ENCODE measurements at regions not wholly inside any gene's neighbourhood (a gene's known extent, or its start where the extent isn't known, plus 50 kb on each side); places are given as distances from the start of the nearest gene placed in this dataset.

DNA sequence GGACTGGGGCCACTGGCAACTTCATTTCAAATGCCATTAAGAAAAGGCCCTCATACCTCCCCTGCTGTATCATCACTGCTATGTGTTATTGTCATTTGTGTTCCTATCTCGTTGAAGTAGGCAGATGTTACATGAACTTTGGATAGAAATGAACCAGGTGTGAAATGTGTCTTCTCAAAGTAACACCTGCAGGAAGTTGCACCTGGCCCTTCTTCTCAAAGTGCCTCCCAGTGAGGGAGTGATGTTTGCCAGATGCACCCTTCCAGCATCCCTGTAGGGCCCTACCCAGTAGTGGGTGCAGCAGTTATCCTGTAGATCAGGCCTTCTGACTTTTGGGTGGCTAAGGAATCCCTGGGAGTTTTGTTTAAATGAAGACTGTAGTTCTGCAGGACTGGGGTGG, 197.7 kb upstream of the CTNNB1 start:
- TF ChIP-seq, protein P1, sequence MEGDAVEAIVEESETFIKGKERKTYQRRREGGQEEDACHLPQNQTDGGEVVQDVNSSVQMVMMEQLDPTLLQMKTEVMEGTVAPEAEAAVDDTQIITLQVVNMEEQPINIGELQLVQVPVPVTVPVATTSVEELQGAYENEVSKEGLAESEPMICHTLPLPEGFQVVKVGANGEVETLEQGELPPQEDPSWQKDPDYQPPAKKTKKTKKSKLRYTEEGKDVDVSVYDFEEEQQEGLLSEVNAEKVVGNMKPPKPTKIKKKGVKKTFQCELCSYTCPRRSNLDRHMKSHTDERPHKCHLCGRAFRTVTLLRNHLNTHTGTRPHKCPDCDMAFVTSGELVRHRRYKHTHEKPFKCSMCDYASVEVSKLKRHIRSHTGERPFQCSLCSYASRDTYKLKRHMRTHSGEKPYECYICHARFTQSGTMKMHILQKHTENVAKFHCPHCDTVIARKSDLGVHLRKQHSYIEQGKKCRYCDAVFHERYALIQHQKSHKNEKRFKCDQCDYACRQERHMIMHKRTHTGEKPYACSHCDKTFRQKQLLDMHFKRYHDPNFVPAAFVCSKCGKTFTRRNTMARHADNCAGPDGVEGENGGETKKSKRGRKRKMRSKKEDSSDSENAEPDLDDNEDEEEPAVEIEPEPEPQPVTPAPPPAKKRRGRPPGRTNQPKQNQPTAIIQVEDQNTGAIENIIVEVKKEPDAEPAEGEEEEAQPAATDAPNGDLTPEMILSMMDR (IDR thresholded peaks at IDR 0.05; ENCODE audit: partially characterized antibody, unreplicated experiment): no peak
- peaks cover 7% of the 10 kb centered on the region for H3K4me1 Mint-ChIP-seq (ENCODE audit: low read depth, unreplicated experiment)
- no peaks in the 10 kb centered on the region for H3K27me3 Mint-ChIP-seq (ENCODE audit: unreplicated experiment)
- no peak overlapping the region for H3K27ac Mint-ChIP-seq (ENCODE audit: unreplicated experiment)
- DNase-seq: no peak
- H3K4me3 Mint-ChIP-seq (ENCODE audit: unreplicated experiment): no peak overlapping the region
- peaks cover 6% of the 10 kb centered on the region for H3K9me3 Mint-ChIP-seq (ENCODE audit: unreplicated experiment)
- H3K36me3 Mint-ChIP-seq (ENCODE audit: unreplicated experiment): no peaks in the 10 kb centered on the region

DNA sequence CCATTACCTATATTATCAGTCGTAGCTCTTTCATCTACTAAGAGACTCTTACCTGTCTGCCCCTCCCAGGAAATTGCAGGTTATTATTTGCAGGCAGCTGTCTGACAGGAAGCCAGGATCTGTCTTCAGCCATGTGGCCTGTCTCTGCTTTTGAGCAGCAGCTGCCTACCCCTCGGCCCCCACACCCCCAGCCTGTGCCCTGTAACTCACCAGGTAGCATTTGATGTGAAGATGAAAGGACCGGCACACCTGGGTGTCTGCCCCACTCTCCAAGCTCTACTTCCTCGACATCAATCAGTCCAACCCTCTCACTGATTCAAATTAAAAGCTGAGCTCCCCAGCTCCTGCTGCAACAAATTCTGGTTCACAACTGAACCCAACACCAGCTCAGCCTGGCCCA, 197.2 kb upstream of the CTNNB1 start:
- Mint-ChIP-seq H3K27me3 (ENCODE audit: unreplicated experiment) (no peaks in the 10 kb centered on the region), H3K4me3 (ENCODE audit: unreplicated experiment) (no peak overlapping the region), H3K4me1 (ENCODE audit: low read depth, unreplicated experiment) (peaks cover 4% of the 10 kb centered on the region), H3K27ac (ENCODE audit: unreplicated experiment) (no peak overlapping the region), H3K9me3 (ENCODE audit: unreplicated experiment) (peaks cover 3% of the 10 kb centered on the region), H3K36me3 (ENCODE audit: unreplicated experiment) (no peaks in the 10 kb centered on the region)
- no peak for DNase-seq
- TF ChIP-seq, protein P1 (IDR thresholded peaks at IDR 0.05; ENCODE audit: partially characterized antibody, unreplicated experiment): no peak

DNA sequence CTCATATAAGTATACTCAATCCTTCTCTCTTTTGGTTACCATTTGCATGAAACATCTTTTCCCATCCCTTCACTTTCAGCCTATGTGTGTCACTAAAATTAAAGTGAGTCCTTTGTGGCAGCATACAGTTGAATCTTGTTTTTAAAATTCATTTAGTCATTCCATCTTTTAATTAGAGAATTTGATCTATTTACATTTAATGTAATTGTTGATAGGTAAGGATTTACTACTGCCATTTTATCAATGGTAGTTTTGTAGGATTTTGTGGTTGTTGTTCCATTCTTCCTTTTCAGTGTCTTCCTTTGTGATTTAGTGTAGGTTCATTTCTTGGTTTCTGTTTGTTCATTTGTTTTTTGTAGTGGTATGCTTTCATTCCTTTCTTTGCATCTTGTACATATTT, 191.9 kb upstream of the CTNNB1 start:
- Mint-ChIP-seq H3K4me3 (ENCODE audit: unreplicated experiment) (no peak overlapping the region), H3K27me3 (ENCODE audit: unreplicated experiment) (no peaks in the 10 kb centered on the region), H3K4me1 (ENCODE audit: low read depth, unreplicated experiment) (no peaks in the 10 kb centered on the region), H3K27ac (ENCODE audit: unreplicated experiment) (no peak overlapping the region), H3K9me3 (ENCODE audit: unreplicated experiment) (peaks cover 2% of the 10 kb centered on the region), H3K36me3 (ENCODE audit: unreplicated experiment) (peaks cover 11% of the 10 kb centered on the region)
- no peak for DNase-seq
- TF ChIP-seq, protein P1 (IDR thresholded peaks at IDR 0.05; ENCODE audit: partially characterized antibody, unreplicated experiment): no peak

DNA sequence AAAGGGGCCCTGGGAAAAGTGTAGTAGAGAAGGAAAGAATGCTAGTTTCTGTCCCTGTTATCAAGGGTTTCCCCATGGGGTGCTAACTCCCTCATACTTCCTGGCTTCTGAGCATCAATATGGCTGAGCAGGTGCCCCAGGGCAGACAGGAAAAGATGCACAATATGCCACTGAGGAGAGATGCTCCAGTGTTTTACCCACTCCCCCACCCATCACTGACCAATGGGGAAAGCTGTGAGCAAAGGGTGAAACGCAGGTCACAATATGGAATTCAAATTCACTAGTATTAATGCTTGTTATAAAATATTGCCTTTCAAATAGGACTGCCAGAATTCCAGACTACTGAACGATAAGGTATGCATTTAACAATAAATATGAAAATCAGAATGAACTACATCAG, 187.5 kb upstream of the CTNNB1 start:
- Mint-ChIP-seq H3K9me3 (ENCODE audit: unreplicated experiment) (peaks cover 4% of the 10 kb centered on the region), H3K4me3 (ENCODE audit: unreplicated experiment) (no peak overlapping the region), H3K27me3 (ENCODE audit: unreplicated experiment) (no peaks in the 10 kb centered on the region), H3K27ac (ENCODE audit: unreplicated experiment) (no peak overlapping the region), H3K36me3 (ENCODE audit: unreplicated experiment) (peaks cover 11% of the 10 kb centered on the region), H3K4me1 (ENCODE audit: low read depth, unreplicated experiment) (no peaks in the 10 kb centered on the region)
- TF ChIP-seq, protein P1 (IDR thresholded peaks at IDR 0.05; ENCODE audit: partially characterized antibody, unreplicated experiment): no peak
- DNase-seq: no peak

DNA sequence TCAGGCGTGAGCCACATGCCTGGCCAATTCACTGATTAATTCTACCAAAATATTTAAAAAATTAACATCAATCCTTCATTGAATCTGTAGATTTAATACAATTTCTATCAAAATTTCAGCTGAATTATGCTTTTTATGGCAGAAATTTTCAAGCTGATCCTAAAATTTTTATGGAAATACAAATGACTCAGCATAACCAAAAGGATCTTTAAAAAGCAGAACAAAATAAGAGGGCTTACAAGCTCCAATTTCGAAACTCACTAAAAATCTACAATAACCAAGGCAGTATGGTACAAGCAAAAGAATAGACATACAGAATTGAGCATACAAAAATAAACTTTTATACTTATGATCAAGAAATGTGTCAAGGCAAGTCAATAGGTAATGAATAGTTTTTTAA, 180.4 kb upstream of the CTNNB1 start:
- no peaks in the 10 kb centered on the region for H3K36me3 Mint-ChIP-seq (ENCODE audit: unreplicated experiment)
- TF ChIP-seq, protein P1 (IDR thresholded peaks at IDR 0.05; ENCODE audit: partially characterized antibody, unreplicated experiment): no peak
- H3K27ac Mint-ChIP-seq (ENCODE audit: unreplicated experiment): no peak overlapping the region
- H3K27me3 Mint-ChIP-seq (ENCODE audit: unreplicated experiment): no peaks in the 10 kb centered on the region
- H3K4me3 Mint-ChIP-seq (ENCODE audit: unreplicated experiment): no peak overlapping the region
- H3K4me1 Mint-ChIP-seq (ENCODE audit: low read depth, unreplicated experiment): no peaks in the 10 kb centered on the region
- H3K9me3 Mint-ChIP-seq (ENCODE audit: unreplicated experiment): peaks cover 2% of the 10 kb centered on the region
- DNase-seq: no peak
